Renal pelvis (tissue), 1 donor: ENCODE measurements at regions not wholly inside any gene's neighbourhood (a gene's known extent, or its start where the extent isn't known, plus 50 kb on each side); places are given as distances from the start of the nearest gene placed in this dataset.
A peak's percentile ranks its signal among the peaks of the same experiment; 100 is the strongest.

ENCODE experiments used
- DNase-seq: peaks from one replicate; pipeline ENCODE4 v3.0.0-alpha.2; 2013

DNA sequence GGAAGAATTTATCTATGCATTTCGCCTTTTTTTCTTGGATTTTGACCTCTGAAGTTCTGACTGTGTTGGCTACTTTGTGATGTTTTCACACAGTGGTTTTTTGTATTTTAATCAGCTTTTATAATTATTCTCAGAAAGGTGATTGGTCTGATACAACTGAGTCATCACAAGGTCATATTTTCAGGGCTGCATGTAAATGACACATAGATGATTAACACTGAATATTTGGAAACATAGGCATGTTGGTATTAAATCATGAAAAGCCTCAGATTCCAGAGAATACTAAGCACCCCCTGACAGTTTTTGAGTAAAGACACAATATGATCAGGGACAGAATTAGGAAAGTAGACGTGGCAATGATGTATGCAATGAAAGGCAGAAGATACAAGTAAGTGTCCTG lies 175.5 kb upstream of the SLCO3A1 start:
- no peak for DNase-seq

GRCh38 chr15:91679447-91679846 lies 174.1 kb upstream of the SLCO3A1 start:
- DNase-seq: no peak

DNA sequence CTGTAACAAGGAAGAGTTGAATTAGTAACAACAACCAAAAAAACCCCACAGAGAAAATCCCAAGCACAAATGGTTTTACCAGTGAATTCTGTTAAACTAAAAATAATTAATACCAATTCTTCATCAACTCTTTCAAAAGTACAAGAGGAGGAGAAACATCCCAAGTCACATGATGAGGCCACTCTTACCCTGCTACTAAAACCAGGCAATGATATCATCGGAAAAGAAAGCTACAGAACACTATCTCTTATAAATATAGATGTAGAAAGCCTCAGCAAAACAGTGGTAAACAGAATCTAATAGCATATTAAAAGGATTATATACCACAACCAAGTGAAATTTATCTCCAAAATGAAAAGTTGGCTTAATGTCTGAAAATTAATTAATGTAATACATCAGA lies 168.1 kb upstream of the SLCO3A1 start:
- DNase-seq: no peak

GRCh38 chr15:91688811-91689210 lies 164.7 kb upstream of the SLCO3A1 start:
- DNase-seq: no peak

DNA sequence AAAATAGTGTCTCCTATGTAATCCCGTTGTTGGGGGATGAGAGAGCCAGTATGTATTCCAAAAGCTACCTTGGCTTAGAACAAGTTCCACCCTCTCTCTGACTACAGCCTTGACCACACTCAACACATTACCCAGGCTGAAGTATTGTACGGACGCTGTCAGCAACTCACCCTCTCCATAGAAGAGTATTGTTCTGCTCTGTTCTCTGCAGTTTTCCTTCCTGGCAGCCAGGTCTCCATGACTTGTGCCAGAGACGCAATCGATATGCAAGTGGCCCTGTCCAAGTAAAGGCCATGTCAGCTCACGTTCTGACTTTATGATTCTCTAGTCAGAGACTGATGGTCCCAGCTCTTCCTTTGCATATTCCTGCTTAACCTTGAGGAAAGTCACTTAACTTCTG lies 164.1 kb upstream of the SLCO3A1 start:
- no peak for DNase-seq

DNA sequence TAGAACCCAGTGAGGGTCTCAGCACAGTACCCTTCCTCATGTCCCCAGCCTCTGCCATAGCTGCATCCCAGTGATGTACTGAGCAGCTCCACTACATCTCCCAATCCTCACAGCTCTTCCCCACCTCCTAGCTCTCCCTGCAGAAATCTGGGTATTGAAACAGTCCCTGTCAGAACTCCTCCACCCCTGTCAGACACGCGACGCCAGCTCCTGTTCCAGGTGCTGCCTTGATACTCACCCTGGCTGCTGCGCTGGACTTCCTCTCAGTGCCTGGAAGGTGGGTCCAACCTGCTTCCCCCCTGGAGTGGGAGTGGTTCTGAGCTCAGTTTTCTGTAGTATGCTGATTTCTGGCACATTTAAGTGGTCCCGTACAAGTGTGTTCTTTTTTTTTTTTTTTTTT lies 160.9 kb upstream of the SLCO3A1 start:
- DNase-seq: no peak

DNA sequence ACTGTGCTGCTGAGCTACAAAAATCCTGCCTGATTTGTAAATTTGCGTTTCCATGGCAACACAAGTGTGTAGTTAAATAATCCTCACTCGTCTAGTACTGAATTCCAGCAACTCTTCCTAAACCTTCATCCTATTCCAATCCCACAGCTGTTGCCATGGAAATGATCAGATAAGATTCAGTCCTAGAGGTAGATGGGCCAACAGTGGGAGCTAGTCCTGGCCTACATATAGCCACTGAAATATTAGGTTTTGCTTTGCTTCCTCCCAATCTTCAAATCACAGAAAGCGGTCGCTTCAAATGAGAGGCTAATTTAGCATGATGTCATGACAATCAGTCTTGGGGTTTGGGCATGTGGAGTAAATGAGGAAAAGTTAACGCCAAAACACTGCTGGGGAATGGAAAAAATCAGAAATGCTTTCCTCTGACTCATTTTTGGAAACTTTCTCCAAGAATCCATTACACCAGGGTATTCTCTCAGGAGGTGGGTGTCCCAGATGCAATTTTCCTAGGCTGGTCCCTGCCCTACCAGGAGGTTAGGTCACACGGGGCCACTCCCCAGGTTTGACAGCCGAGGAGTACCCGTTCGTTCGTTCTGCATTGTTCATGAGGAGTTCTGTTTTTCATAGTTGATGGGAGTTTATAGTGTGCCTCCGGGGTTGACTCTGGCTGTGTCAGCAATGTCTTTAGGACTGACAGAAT lies 159.2 kb upstream of the SLCO3A1 start:
- DNase-seq: peak; percentile 12

DNA sequence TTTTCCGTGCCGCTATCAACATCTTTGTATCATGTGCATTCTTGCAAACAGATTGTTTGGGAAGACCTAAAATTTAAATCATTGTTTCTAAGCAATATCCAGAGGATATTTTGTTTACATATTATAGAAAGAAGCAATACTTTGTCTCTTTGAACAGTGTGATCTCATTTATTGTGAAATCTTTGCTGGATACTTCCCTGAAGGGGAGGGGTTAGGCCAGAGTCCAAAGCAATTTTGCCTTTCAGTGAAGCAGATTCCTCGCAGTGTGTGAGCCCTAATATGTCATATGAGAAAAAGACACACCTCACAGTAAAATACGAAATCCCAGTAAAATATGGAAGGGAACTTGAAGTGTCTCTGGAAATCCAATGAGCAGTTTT lies 158.7 kb upstream of the SLCO3A1 start:
- no peak for DNase-seq

DNA sequence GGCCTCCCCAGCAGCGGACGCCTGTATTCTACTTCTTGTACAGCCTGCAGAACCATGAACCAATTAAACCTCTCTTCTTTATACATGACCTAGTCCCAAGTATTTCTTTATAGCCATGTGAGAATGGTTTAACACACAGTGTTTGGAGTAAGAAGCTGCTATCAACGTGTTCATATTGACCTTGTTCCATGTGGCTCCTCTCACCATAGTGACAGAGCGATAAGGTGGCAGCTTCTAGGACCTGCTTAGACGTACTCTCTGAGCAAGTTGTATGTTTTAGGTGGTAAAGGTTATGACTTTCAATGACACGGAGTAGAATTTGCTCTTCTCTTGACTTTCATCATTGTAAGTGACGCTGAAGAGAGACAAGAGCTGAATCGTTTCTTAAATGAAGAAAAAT lies 157.7 kb upstream of the SLCO3A1 start:
- DNase-seq: no peak

GRCh38 chr15:91696981-91697380 lies 156.5 kb upstream of the SLCO3A1 start:
- no peak for DNase-seq

- DNase-seq: no peak
Measured at GRCh38 chr15:91698241-91698640, 155.3 kb upstream of the SLCO3A1 start.

DNA sequence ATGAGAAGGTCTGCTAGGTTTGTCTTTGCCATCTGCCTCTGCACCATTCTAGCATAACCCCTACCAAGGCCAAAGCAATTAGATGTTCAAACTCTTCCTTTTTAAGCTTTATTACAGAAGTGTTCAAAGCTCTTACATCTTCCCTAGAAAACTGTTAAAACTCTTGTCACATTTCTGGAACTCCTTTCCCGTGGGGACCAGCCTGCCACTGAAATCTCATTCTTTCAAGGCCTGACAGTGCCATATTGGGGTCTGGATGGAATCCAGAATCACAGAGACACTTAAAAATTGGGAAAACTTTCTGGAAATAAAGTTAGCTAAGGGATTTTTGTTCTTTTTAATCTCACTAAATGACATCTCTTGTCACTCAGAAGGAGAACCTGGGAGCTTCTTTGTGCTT lies 153.8 kb upstream of the SLCO3A1 start:
- no peak for DNase-seq

GRCh38 chr15:91703274-91703673 lies 150.2 kb upstream of the SLCO3A1 start:
- DNase-seq: no peak

- no peak for DNase-seq
Measured at GRCh38 chr15:91704343-91704742, 149.2 kb upstream of the SLCO3A1 start.

DNA sequence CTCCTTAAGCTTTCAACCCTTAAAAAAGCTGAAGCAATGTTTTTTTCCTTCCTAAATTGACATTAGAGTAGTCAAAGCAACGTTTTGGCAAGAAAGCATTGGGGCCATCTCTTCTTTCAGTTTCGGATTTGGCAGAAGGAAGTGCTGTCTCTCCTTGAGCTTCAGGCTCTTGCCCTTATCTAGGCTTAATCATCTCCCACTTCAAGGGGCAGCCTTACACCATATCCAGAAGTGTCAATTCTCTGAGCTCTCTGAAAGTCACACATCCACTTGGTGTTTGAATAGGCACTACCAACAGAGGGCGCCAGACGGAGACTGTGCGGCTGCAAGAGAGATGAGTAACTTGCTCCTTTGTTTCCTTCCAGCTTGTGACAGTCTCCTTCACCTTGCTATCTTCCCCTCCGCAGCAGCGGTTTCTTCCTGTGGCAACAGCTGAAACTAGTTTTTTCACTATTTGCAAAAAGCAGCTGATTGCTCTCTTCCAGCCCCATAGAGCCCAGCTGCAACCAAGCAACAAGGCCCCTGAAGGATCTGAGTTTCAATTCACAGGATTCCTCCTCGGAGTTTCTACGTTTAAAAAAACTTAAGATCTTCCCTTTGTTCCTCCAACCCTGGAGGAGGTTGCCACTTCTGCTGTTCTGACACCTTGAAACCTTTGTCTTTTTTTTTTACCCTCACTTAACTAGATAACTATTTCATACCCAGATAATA lies 147.0 kb upstream of the SLCO3A1 start:
- peak; percentile 34 for DNase-seq

DNA sequence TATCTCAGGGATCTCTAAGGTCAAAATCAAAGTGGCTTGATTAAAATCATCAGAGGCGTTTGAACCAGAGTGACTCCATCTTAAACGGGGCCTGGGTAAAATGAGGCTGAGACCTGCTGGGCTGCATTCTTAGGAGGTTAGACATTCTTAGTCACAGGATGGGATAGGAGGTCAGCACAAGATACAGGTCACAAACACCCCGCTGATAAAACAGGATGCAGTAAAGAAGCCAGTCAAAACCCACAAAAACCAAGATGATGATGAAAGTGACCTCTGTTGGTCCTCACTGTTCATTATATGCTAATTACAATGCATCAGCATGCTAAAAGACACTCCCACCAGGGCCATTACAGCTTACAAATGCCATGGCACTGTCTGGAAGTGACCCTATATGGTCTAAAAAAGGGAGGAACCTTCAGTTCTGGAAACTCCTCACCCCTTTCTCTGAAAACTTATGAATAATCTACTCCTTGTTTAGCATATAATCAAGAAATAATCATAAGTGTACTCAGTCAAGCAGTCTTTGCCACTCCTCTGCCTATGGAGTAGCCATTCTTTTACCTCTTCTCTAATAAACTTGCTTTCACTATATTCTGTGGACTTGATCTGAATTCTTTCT lies 143.3 kb upstream of the SLCO3A1 start:
- no peak for DNase-seq

DNA sequence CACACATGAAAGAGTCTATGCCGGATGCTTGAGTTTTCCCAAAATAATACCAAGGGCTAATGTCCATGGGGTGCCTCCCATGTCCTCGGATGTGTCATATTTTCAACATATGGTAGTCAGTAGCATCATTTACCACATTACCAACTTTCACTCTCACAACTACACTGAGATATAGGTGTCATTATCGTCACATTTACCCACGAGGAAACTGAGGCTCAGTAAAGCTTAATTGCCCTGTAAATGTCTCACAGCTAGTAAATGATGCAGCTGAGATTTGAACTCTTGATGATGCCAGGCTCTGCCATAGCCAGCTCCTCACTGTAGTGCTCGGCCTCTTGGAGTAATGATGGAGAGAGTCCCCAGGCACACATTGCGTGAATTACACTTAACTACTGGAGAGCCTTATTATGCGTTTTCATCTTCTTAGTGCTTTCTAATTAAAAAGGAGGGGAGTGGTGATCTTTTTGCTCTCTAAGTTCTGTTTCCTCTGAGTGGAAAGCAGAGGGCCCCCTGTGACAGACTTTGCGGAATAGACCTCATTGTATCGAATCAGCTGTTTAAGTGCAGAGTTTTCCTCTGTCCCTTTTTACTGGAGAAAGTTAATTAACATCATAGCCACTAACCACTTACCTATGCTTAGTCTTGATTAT lies 142.0 kb upstream of the SLCO3A1 start:
- no peak for DNase-seq

- no peak for DNase-seq
Measured at GRCh38 chr15:91712286-91712685, 141.2 kb upstream of the SLCO3A1 start.

- no peak for DNase-seq
Measured at GRCh38 chr15:91716536-91716935, 137.0 kb upstream of the SLCO3A1 start.

GRCh38 chr15:91717811-91718210 lies 135.7 kb upstream of the SLCO3A1 start:
- DNase-seq: no peak

GRCh38 chr15:91723959-91724358 lies 129.5 kb upstream of the SLCO3A1 start:
- DNase-seq: no peak

DNA sequence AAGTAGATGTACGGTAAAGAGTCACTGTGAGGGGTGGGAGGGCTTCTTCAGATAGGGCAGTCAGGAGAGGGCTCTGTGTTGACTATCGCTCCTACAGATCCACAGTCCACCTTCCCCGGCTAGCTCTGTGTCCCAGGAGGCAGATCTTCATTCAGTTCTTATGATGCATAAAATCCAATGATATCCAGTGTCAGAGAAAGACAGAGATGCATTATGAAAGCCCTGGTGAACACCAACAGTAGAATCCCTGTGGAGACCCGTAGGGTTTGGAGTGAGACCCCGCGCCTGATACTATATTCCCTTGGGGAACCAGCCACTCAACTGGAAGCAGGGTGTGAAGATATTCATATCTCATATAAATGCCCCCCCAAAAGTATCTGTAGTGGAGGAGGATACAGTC lies 119.8 kb upstream of the SLCO3A1 start:
- DNase-seq: no peak
